K562 (cell line): ENCODE measurements at regions not wholly inside any gene's neighbourhood (a gene's known extent, or its start where the extent isn't known, plus 50 kb on each side); places are given as distances from the start of the nearest gene placed in this dataset.

Source experiments
- ATAC-seq: fragments of 200-7000 bp; cut with Tn5 transposase; 3 replicates; pipeline ENCODE4 v1.9.1; 2020; ENCODE audit warnings: moderate library complexity
- BruUV-seq: library from RNA; stranded (reverse); fragments of 400-500 nt; replicated peaks from 2 replicates; lab custom pipeline; 2021; lab: Mats Ljungman, UMichigan
- CTCF ChIA-PET: fragments of 300-600 bp; formaldehyde crosslinking; extraction: SDS; loops from one replicate; lab custom pipeline; 2021; ENCODE audit warnings: low intra/inter-chr PET ratio; lab: Yijun Ruan, JAX
- POLR2A ChIA-PET: fragments of 300-600, 350-650 bp; sonication (Branson Sonifier 250); formaldehyde crosslinking; extraction: SDS; loops from one replicate; lab custom pipeline; 2021; ENCODE audit warnings: antibody characterized with exemption, inconsistent platforms; lab: Yijun Ruan, JAX
- DNase-seq, 4 experiments: peaks; one replicate each; pipeline versions ENCODE4 v3.0.0 to v3.0.0-alpha.2; 2011 to 2018; ENCODE audit warnings: low spot score in 3 of 4, mixed read lengths in 3 of 4; ENCODE audit errors: extremely low read depth in 1 of 4
- FAIRE-seq: peaks from 2 replicates; lab custom pipeline; 2011; peaks lifted over from hg19 to GRCh38; lab: Jason Lieb, UNC
- H2AFZ ChIP-seq: 2 replicates; pipeline ENCODE4 v1.6.0; 2011; ENCODE audit warnings: low read depth, low read length, control low read depth, inconsistent platforms
- H3K27ac ChIP-seq: fragments of 200-600 bp; 3 replicates; pipeline ENCODE4 v1.8.0; 2011; ENCODE audit warnings: low read depth, mild to moderate bottlenecking, control low read depth, inconsistent platforms, low read length, moderate library complexity, mixed read lengths; ENCODE audit errors: extremely low read depth
- H3K27me3 ChIP-seq, 2 experiments: fragments of 300-600 bp in 1 of 2; 2 replicates in 1 of 2; 3 replicates in 1 of 2; pipeline versions ENCODE4 v1.6.0 to v1.8.0; 2011; ENCODE audit warnings: inconsistent platforms in 2 of 2, low read length in 2 of 2, mild to moderate bottlenecking in 1 of 2, mixed read lengths in 1 of 2, moderate library complexity in 1 of 2; ENCODE audit not compliant: control insufficient read depth in 2 of 2, insufficient read depth in 2 of 2
- H3K36me3 ChIP-seq: fragments of 300-600 bp; 3 replicates; pipeline ENCODE4 v1.8.0; 2011; ENCODE audit warnings: mild to moderate bottlenecking, low read length, inconsistent platforms; ENCODE audit not compliant: control insufficient read depth, insufficient read depth
- H3K4me1 ChIP-seq, 2 experiments: fragments of 200-600 bp in 1 of 2; replicated peaks in 1 of 2; 2 replicates in 1 of 2; 3 replicates in 1 of 2; pipeline versions ENCODE4 v1.5.1 to v1.8.0; 2011; ENCODE audit warnings: inconsistent platforms in 2 of 2, low read length in 2 of 2, mild to moderate bottlenecking in 1 of 2, mixed read lengths in 1 of 2, moderate library complexity in 1 of 2; ENCODE audit not compliant: control insufficient read depth in 2 of 2, insufficient read depth in 2 of 2
- H3K4me2 ChIP-seq: 2 replicates; pipeline ENCODE4 v1.6.1; 2011; ENCODE audit warnings: low read length, control low read depth, inconsistent platforms, mixed read lengths; ENCODE audit not compliant: insufficient read depth
- H3K4me3 ChIP-seq: fragments of 200-600 bp; sonication (generic), shearing (Covaris generic); 2 replicates; pipeline ENCODE4 v1.5.1; 2016; ENCODE audit warnings: control low read depth, inconsistent platforms
- H3K79me2 ChIP-seq: fragments of 200-600 bp; 3 replicates; pipeline ENCODE4 v1.8.0; 2011; ENCODE audit warnings: low read length, inconsistent platforms; ENCODE audit not compliant: control insufficient read depth, insufficient read depth
- H3K9ac ChIP-seq, 2 experiments: 2 replicates each; pipeline versions ENCODE4 v1.6.0 to v1.6.1; 2011; ENCODE audit warnings: low read depth in 2 of 2, low read length in 2 of 2, control low read depth in 1 of 2, inconsistent platforms in 1 of 2, mild to moderate bottlenecking in 1 of 2, mixed read lengths in 1 of 2; ENCODE audit not compliant: insufficient read depth in 1 of 2
- H3K9me1 ChIP-seq: one replicate; pipeline ENCODE4 v1.6.0; 2011; ENCODE audit warnings: inconsistent platforms, mild to moderate bottlenecking, low read length, moderate library complexity; ENCODE audit not compliant: control insufficient read depth, insufficient read depth
- H3K9me3 ChIP-seq: replicated peaks from 2 replicates; pipeline ENCODE4 v1.5.1; 2011; ENCODE audit warnings: low read depth, low read length, inconsistent platforms; ENCODE audit not compliant: control insufficient read depth, insufficient read depth
- H4K20me1 ChIP-seq: replicated peaks from 2 replicates; pipeline ENCODE4 v1.6.1; 2011; ENCODE audit warnings: low read length, inconsistent platforms, mixed read lengths; ENCODE audit not compliant: control insufficient read depth, insufficient read depth
- BHLHE40 ChIP-seq: IDR thresholded peaks from 2 replicates; pipeline ENCODE4 v1.6.1; 2011; ENCODE audit warnings: low read length, improper control_type of control experiment
- CBFB ChIP-seq: sonication (generic); formaldehyde crosslinking; IDR thresholded peaks from 2 replicates; pipeline ENCODE4 v1.4.0; 2020; ENCODE audit warnings: mild to moderate bottlenecking, missing genetic modification reagents
- CBX8 ChIP-seq: fragments of 200-600 bp; sonication (generic); IDR thresholded peaks from 2 replicates; pipeline ENCODE4 v1.6.1; 2012; ENCODE audit warnings: borderline replicate concordance, mixed run types, low read depth, mild to moderate bottlenecking, moderate library complexity, mixed read lengths, low read length, control low read depth, inconsistent platforms; ENCODE audit not compliant: poor library complexity, severe bottlenecking; ENCODE audit errors: extremely low read depth
- GATAD2B ChIP-seq: fragments of 450-650 bp; IDR thresholded peaks from 2 replicates; pipeline ENCODE4 v1.6.1; 2017; ENCODE audit warnings: mild to moderate bottlenecking, borderline replicate concordance
- HOXB6 ChIP-seq: fragments of 250-450 bp; sonication (Bioruptor Pico); IDR thresholded peaks from 2 replicates; pipeline ENCODE4 v1.5.1; 2022; ENCODE audit warnings: mild to moderate bottlenecking, borderline replicate concordance
- POLR3A ChIP-seq: IDR thresholded peaks from 2 replicates; pipeline ENCODE4 v1.6.1; 2011; ENCODE audit warnings: borderline replicate concordance, mild to moderate bottlenecking, moderate library complexity; ENCODE audit not compliant: insufficient read length, insufficient read depth; ENCODE audit errors: extremely low read depth
- REST ChIP-seq, 2 experiments: fragments of 450-650 bp; formaldehyde crosslinking in 1 of 2; IDR thresholded peaks; 2 replicates each; pipeline versions ENCODE4 v1.4.0 to v1.6.1; 2014 to 2020; ENCODE audit warnings: mild to moderate bottlenecking in 2 of 2, borderline replicate concordance in 1 of 2, low read depth in 1 of 2
- SMC3 ChIP-seq: conservative IDR thresholded peaks from 2 replicates; pipeline ENCODE4 v1.6.1; 2011; ENCODE audit warnings: low read depth, low read length, improper control_type of control experiment; ENCODE audit not compliant: insufficient read depth
- WGBS: fragments of 100-300 bp; shearing (Covaris generic); methylation state at CpG from one replicate; pipeline ENCODE4 v1.1.6; 2016; ENCODE audit warnings: low coverage, mixed read lengths; ENCODE audit not compliant: insufficient coverage; ENCODE audit errors: missing lambda C conversion rate; 5-methylcytosine and 5-hydroxymethylcytosine counted together
- in situ Hi-C: fragments of 300-500 bp; cut with MboI; formaldehyde crosslinking; loops from 4 replicates; pipeline ENCODE4 v1.15.0; 2018; ENCODE audit warnings: inconsistent platforms, mixed read lengths
- intact Hi-C: fragments of 100-400 bp; cut with micrococcal nuclease; formaldehyde crosslinking; loops from 2 replicates; pipeline ENCODE4 v1.14.2; 2022

GRCh38 chr4:136893573-136893972 lies 638.7 kb downstream of the PCDH18 start:
- DNase-seq = no peak
- intact Hi-C loops = no loop called here
- POLR2A ChIA-PET = no interaction called here
- H3K9me1 ChIP-seq = no peaks in the 10 kb centered on the region
- no peaks in the 10 kb centered on the region for H3K27me3 ChIP-seq
- no peaks in the 10 kb centered on the region for H3K4me1 ChIP-seq
- no peaks in the 10 kb centered on the region for H3K36me3 ChIP-seq
- no peak overlapping the region for H3K4me3 ChIP-seq
- ATAC-seq = no peak
- FAIRE-seq = no peak
- no TSS peak for BruUV-seq
- 0% methylated on average over 1 of the region's 1 CpG for WGBS
- no peak for TF ChIP-seq CBFB (CRISPR knock-in tag)
- no peak for TF ChIP-seq SMC3
- no peak for TF ChIP-seq HOXB6 (CRISPR knock-in tag)
- no peak for TF ChIP-seq GATAD2B
- TF ChIP-seq REST (IDR thresholded peaks at IDR 0.05; ENCODE audit: borderline replicate concordance) = no peak
- TF ChIP-seq REST (CRISPR knock-in tag; IDR thresholded peaks at IDR 0.05; ENCODE audit: low read depth) = no peak
- no peak for TF ChIP-seq POLR3A
- TF ChIP-seq CBX8 = no peak
- no peak for TF ChIP-seq BHLHE40
- TF ChIP-seq, all 486 proteins: peak for 0
- CTCF ChIA-PET = no interaction called here
- H3K79me2 ChIP-seq = no peaks in the 10 kb centered on the region
- H3K9me3 ChIP-seq = no peaks in the 10 kb centered on the region
- no peak overlapping the region for H3K27ac ChIP-seq
- H3K4me2 ChIP-seq = no peak overlapping the region
- no peaks in the 10 kb centered on the region for H4K20me1 ChIP-seq
- no peak overlapping the region for H3K9ac ChIP-seq
- in situ Hi-C loops = no loop called here
- no peak overlapping the region for H2AFZ ChIP-seq
